Thymus (tissue), 11 donors: ENCODE measurements at regions not wholly inside any gene's neighbourhood (a gene's known extent, or its start where the extent isn't known, plus 50 kb on each side); places are given as distances from the start of the nearest gene placed in this dataset.
A peak's percentile ranks its signal among the peaks of the same experiment; 100 is the strongest.
"Not testable (repeated sequence)": the region's sequence is repeated elsewhere in the genome, so short reads cannot be mapped to it uniquely, and the experiment has no call there.

Experiments used
- DNase-seq, 9 donors: peaks; one replicate each; pipeline ENCODE4 v3.0.0-alpha.2; 2013; ENCODE audit warnings: low spot score in 9 of 9, low read depth in 6 of 9, missing footprints in 1 of 9
- H3K27ac ChIP-seq, 2 donors: one replicate each; pipeline ENCODE4 v1.5.1; 2013; ENCODE audit warnings: control low read depth in 1 of 2, low read depth in 1 of 2, low read length in 1 of 2, mild to moderate bottlenecking in 1 of 2, moderate library complexity in 1 of 2
- H3K27me3 ChIP-seq, 2 donors: one replicate each; pipeline ENCODE4 v1.5.1; 2013; ENCODE audit warnings: low read length in 1 of 2; ENCODE audit not compliant: control insufficient read depth in 2 of 2, insufficient read depth in 1 of 2
- H3K36me3 ChIP-seq, 2 donors: one replicate each; pipeline ENCODE4 v1.5.1; 2013; ENCODE audit warnings: low read length in 1 of 2, mild to moderate bottlenecking in 1 of 2, moderate library complexity in 1 of 2; ENCODE audit not compliant: control insufficient read depth in 2 of 2, insufficient read depth in 2 of 2
- H3K4me1 ChIP-seq, 2 donors: one replicate each; pipeline ENCODE4 v1.5.1; 2013; ENCODE audit warnings: low read length in 2 of 2; ENCODE audit not compliant: control insufficient read depth in 2 of 2, insufficient read depth in 2 of 2
- H3K4me3 ChIP-seq, 2 donors: one replicate each; pipeline ENCODE4 v1.5.1; 2013; ENCODE audit warnings: low read length in 2 of 2, control low read depth in 1 of 2, mild to moderate bottlenecking in 1 of 2
- H3K9me3 ChIP-seq, 2 donors: one replicate each; pipeline ENCODE4 v1.5.1; 2013; ENCODE audit warnings: low read length in 1 of 2, mild to moderate bottlenecking in 1 of 2; ENCODE audit not compliant: control insufficient read depth in 2 of 2, insufficient read depth in 1 of 2
- WGBS: extraction: QIAGEN DNeasy Blood & Tissue Kit; methylation state at CpG from one replicate; pipeline ENCODE4 v1.1.7; 2013; 5-methylcytosine and 5-hydroxymethylcytosine counted together
- donor health status: healthy.

GRCh38 chr20:19056909-19057308 lies 155.5 kb upstream of the SLC24A3 start:
- no peaks in the 10 kb centered on the region for H3K27me3 ChIP-seq
- no peaks in the 10 kb centered on the region for H3K36me3 ChIP-seq
- no peak for DNase-seq
- no peaks in the 10 kb centered on the region for H3K9me3 ChIP-seq
- H3K4me3 ChIP-seq = no peak overlapping the region
- WGBS = 95% methylated on average over 3 of the region's 3 CpGs
- H3K27ac ChIP-seq = no peak overlapping the region
- no peaks in the 10 kb centered on the region for H3K4me1 ChIP-seq

- H3K4me1 ChIP-seq, H3K27me3 ChIP-seq, DNase-seq, H3K36me3 ChIP-seq, H3K4me3 ChIP-seq, H3K27ac ChIP-seq: not testable (repeated sequence)
- peaks cover 0 to 10% of the 10 kb centered on the region in 2 donors for H3K9me3 ChIP-seq
- WGBS = 96% methylated on average over 4 of the region's 4 CpGs
Measured at GRCh38 chr20:19064788-19065187, 147.7 kb upstream of the SLC24A3 start.

GRCh38 chr20:19067986-19068385 lies 144.5 kb upstream of the SLC24A3 start:
- H3K36me3 ChIP-seq = no peaks in the 10 kb centered on the region
- peaks cover 0 to 10% of the 10 kb centered on the region in 2 donors for H3K9me3 ChIP-seq
- DNase-seq = no peak
- no peak overlapping the region for H3K27ac ChIP-seq
- no peak overlapping the region for H3K4me3 ChIP-seq
- no peaks in the 10 kb centered on the region for H3K27me3 ChIP-seq
- H3K4me1 ChIP-seq = no peaks in the 10 kb centered on the region
- 97% methylated on average over 1 of the region's 1 CpG for WGBS

- H3K4me1 ChIP-seq = peaks cover 1% of the 10 kb centered on the region in 2 donors
- H3K27me3 ChIP-seq = no peaks in the 10 kb centered on the region
- no peak overlapping the region for H3K4me3 ChIP-seq
- no peaks in the 10 kb centered on the region for H3K36me3 ChIP-seq
- WGBS = 97% methylated on average over 6 of the region's 6 CpGs
- peaks cover 0 to 7% of the 10 kb centered on the region in 2 donors for H3K9me3 ChIP-seq
- no peak overlapping the region for H3K27ac ChIP-seq
- no peak for DNase-seq
Measured at GRCh38 chr20:19070026-19070425, 142.4 kb upstream of the SLC24A3 start.

GRCh38 chr20:19070681-19071445 lies 141.6 kb upstream of the SLC24A3 start:
- H3K9me3 ChIP-seq = peaks cover 0 to 6% of the 10 kb centered on the region in 2 donors
- no peaks in the 10 kb centered on the region for H3K36me3 ChIP-seq
- H3K27me3 ChIP-seq = no peaks in the 10 kb centered on the region
- no peak overlapping the region for H3K4me3 ChIP-seq
- DNase-seq = no peak
- H3K4me1 ChIP-seq = peaks cover 4 to 6% of the 10 kb centered on the region in 2 donors
- H3K27ac ChIP-seq = no peak overlapping the region
- WGBS = 54% methylated on average over 3 of the region's 3 CpGs

- no peaks in the 10 kb centered on the region for H3K27me3 ChIP-seq
- H3K27ac ChIP-seq = no peak overlapping the region
- peaks cover 4 to 6% of the 10 kb centered on the region in 2 donors for H3K4me1 ChIP-seq
- H3K4me3 ChIP-seq = no peak overlapping the region
- H3K9me3 ChIP-seq = peaks cover 0 to 3% of the 10 kb centered on the region in 2 donors
- 94% methylated on average over 3 of the region's 3 CpGs for WGBS
- H3K36me3 ChIP-seq = no peaks in the 10 kb centered on the region
- DNase-seq = no peak
Measured at GRCh38 chr20:19071446-19071725, 141.1 kb upstream of the SLC24A3 start.

GRCh38 chr20:19071902-19072498 lies 140.4 kb upstream of the SLC24A3 start:
- peaks cover 0 to 3% of the 10 kb centered on the region in 2 donors for H3K9me3 ChIP-seq
- no peak overlapping the region for H3K4me3 ChIP-seq
- no peaks in the 10 kb centered on the region for H3K27me3 ChIP-seq
- peaks cover 4 to 6% of the 10 kb centered on the region in 2 donors for H3K4me1 ChIP-seq
- no peak for DNase-seq
- no peak overlapping the region for H3K27ac ChIP-seq
- 92% methylated on average over 2 of the region's 2 CpGs for WGBS
- no peaks in the 10 kb centered on the region for H3K36me3 ChIP-seq

- WGBS = 96% methylated on average over 5 of the region's 5 CpGs
- Histone ChIP-seq H3K9me3 (peaks cover 0 to 3% of the 10 kb centered on the region in 2 donors), H3K27me3 (no peaks in the 10 kb centered on the region), H3K27ac (no peak overlapping the region), H3K4me1 (peaks cover 4 to 6% of the 10 kb centered on the region in 2 donors), H3K4me3 (no peak overlapping the region), H3K36me3 (no peaks in the 10 kb centered on the region)
- no peak for DNase-seq
Measured at GRCh38 chr20:19072988-19073387, 139.5 kb upstream of the SLC24A3 start.

GRCh38 chr20:19073584-19074218 lies 138.7 kb upstream of the SLC24A3 start:
- Histone ChIP-seq H3K9me3 (peaks cover 0 to 3% of the 10 kb centered on the region in 2 donors), H3K36me3 (no peaks in the 10 kb centered on the region), H3K4me1 (peaks cover 4 to 6% of the 10 kb centered on the region in 2 donors), H3K27me3 (no peaks in the 10 kb centered on the region), H3K4me3 (no peak overlapping the region), H3K27ac (no peak overlapping the region)
- 78% methylated on average over 2 of the region's 2 CpGs for WGBS
- peak in 2 of 9 donors; percentile 9 to 29 for DNase-seq
